H1 (cell line): ENCODE measurements at regions not wholly inside any gene's neighbourhood (a gene's known extent, or its start where the extent isn't known, plus 50 kb on each side); places are given as distances from the start of the nearest gene placed in this dataset.

Experiments used
- CBX5 ChIP-seq: fragments of 300-800, 300-1000 bp; sonication (generic); IDR thresholded peaks from 2 replicates; pipeline ENCODE4 v1.7.1; 2016; ENCODE audit warnings: antibody characterized with exemption, low read length, low read depth
- CEBPB ChIP-seq: IDR thresholded peaks from 2 replicates; pipeline ENCODE4 v1.6.1; 2012; ENCODE audit warnings: low read depth, low read length
- CTCF ChIP-seq, 3 experiments: IDR thresholded peaks; 1 replicate in 2 of 3; 2 replicates in 1 of 3; pipeline versions ENCODE4 v1.5.1 to v1.6.1; 2011; ENCODE audit warnings: low read length in 3 of 3, mild to moderate bottlenecking in 3 of 3, inconsistent platforms in 2 of 3, low read depth in 1 of 3, moderate library complexity in 1 of 3; ENCODE audit not compliant: insufficient read depth in 1 of 3; ENCODE audit errors: control extremely low read depth in 1 of 3
- EP300 ChIP-seq, 2 experiments: IDR thresholded peaks; 1 replicate in 1 of 2; 2 replicates in 1 of 2; pipeline ENCODE4 v1.6.1; 2011 to 2012; ENCODE audit warnings: low read depth in 2 of 2, low read length in 2 of 2, mild to moderate bottlenecking in 2 of 2, borderline replicate concordance in 1 of 2, inconsistent platforms in 1 of 2, moderate library complexity in 1 of 2
- MAX ChIP-seq: IDR thresholded peaks from 2 replicates; pipeline ENCODE4 v1.6.1; 2012; ENCODE audit warnings: inconsistent platforms
- NANOG ChIP-seq: IDR thresholded peaks from 2 replicates; pipeline ENCODE4 v1.6.1; 2011; ENCODE audit warnings: low read length, low read depth, mild to moderate bottlenecking, inconsistent platforms; ENCODE audit not compliant: insufficient read depth, poor library complexity, severe bottlenecking
- POLR2A ChIP-seq, 2 experiments: IDR thresholded peaks; 1 replicate in 1 of 2; 2 replicates in 1 of 2; pipeline ENCODE4 v1.6.1; 2011; ENCODE audit warnings: low read depth in 2 of 2, low read length in 2 of 2, mild to moderate bottlenecking in 2 of 2; ENCODE audit errors: control extremely low read depth in 1 of 2
- POLR2AphosphoS5 ChIP-seq: IDR thresholded peaks from 2 replicates; pipeline ENCODE4 v1.6.1; 2011; ENCODE audit warnings: low read depth, low read length
- RNF2 ChIP-seq: fragments of 200-900, 300-1000 bp; sonication (generic); IDR thresholded peaks from 2 replicates; pipeline ENCODE4 v1.7.1; 2016; ENCODE audit warnings: borderline replicate concordance, low read depth, mild to moderate bottlenecking, antibody characterized with exemption, low read length; ENCODE audit not compliant: poor library complexity, severe bottlenecking; ENCODE audit errors: missing control alignments
- YY1 ChIP-seq: IDR thresholded peaks from 2 replicates; pipeline ENCODE4 v1.6.1; 2011; ENCODE audit warnings: low read depth, mild to moderate bottlenecking, low read length

- no peak for TF ChIP-seq YY1
- no peak for TF ChIP-seq NANOG
- no peak for TF ChIP-seq EP300 (IDR thresholded peaks at IDR 0.05; ENCODE audit: borderline replicate concordance in 1 of 2, low read depth in 2 of 2, low read length in 2 of 2)
- TF ChIP-seq CTCF (IDR thresholded peaks at IDR 0.05; ENCODE audit: control extremely low read depth in 1 of 3, insufficient read depth in 1 of 3, low read depth in 1 of 3, low read length in 3 of 3), result no peak
- TF ChIP-seq CBX5, result no peak
- no peak for TF ChIP-seq POLR2A (IDR thresholded peaks at IDR 0.05; ENCODE audit: control extremely low read depth in 1 of 2, low read depth in 2 of 2, low read length in 2 of 2)
- no peak for TF ChIP-seq CEBPB
- TF ChIP-seq POLR2AphosphoS5, result no peak
- no peak for TF ChIP-seq RNF2
- no peak for TF ChIP-seq MAX
Observed at GRCh38 chr11:128397362-128397761, 190.0 kb downstream of the ETS1 start.
